NCI-H187 treated with DMSO at 0.1 percent for 48 hours (cell line): ENCODE measurements at regions not wholly inside any gene's neighbourhood (a gene's known extent, or its start where the extent isn't known, plus 50 kb on each side); places are given as distances from the start of the nearest gene placed in this dataset.
"Not testable (repeated sequence)": the region's sequence is repeated elsewhere in the genome, so short reads cannot be mapped to it uniquely, and the experiment has no call there.

Experiments
- DNase-seq: peaks from one replicate; lab custom pipeline; 2025; lab: John Stamatoyannopoulos, UW

DNA sequence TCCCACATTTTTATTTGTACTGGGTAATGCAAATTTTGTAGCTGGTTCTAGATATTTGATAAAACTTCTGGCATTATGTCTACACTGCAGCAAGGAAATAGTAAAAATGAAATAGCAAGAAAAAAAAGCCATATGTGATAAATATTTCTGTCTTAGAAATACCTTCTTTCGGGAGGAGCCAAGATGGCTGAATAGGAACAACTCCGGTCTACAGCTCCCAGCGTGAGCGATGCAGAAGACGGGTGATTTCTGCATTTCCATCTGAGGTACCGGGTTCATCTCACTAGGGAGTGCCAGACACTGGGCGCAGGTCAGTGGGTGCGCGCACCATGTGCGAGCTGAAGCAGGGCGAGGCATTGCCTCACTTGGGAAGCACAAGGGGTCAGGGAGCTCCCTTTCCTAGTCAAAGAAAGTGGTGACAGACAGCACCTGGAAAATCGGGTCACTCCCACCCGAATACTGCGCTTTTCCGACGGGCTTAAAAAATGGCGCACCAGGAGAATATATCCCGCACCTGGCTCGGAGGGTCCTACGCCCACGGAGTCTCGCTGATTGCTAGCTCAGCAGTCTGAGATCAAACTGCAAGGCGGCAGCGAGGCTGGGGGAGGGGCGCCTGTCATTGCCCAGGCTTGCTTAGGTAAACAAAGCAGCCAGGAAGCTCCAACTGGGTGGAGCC lies 461.4 kb downstream of the ZWINT start:
- not testable (repeated sequence) for DNase-seq

DNA sequence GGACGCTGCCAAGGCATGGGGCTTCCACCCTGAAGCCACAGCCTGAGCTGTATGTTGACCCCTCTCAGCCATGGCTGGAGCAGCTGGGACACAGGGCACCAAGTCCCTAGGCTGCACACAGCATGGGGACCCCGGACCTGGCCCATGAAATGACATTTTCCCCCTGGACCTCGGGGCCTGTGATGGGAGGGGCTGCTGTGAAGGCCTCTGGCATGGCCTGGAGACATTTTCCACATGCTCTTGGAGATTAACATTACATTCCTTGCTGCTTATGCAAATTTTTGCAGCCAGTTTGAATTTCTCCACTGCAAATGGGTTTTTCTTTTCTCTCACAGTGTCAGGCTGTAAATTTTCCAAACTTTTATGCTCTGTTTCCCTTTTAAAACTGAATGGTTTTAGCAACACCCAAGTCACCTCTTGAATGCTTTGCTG lies 463.6 kb downstream of the ZWINT start:
- no peak for DNase-seq

DNA sequence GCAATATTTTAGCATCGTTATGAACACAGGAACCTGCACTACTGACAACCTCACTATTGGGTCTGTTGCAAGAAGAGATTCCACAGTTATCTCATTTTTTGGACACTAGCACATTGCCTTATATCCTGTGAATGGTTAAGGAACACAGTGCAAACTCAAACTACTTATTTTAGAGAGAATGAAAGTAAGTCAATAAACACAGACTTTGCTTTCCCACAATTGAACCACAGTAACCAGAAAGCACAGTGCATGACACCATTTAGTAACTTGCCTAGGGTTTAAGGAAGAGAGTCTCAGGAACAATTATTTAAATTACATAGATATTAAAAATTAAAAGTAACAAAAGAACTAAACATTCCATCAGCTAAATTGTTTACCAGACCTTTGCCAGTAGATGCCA lies 468.8 kb downstream of the ZWINT start:
- DNase-seq = no peak

DNA sequence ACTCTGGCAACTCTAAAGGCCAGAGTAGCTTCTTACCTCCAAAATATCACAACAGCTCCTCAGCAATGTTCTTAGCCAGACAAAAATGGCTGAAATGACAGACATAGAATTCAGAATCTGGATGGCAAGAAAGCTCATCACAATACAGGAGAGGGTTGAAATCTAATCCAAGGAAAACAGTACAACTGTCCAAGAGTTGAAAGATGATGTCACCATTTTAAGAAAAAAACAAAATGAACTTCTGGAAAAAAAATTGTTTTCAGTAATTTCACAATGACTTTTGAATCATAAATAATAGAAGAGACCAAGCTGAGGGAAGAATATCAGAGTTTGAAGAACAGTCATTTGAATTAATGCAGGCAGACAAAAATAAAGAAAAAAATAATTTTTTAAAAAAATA lies 479.5 kb downstream of the ZWINT start:
- no peak for DNase-seq

DNA sequence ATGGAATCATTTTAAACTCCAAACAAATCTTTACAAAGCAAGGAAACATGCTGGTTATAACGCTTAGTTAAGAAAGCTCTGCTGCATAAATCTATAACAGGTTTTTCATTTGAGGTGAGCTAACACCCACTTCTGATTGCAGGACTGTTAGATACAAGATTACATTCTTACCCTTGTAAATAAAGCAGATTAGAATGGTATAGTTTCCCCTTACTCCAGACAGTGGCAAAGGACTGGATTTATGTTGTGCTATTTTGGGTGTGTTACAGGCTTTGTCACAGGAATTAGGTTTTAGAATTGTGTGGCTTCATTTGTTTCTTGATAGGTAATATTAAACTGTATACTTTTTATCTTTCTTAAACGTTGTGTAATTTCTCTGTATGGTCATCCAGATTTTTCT lies 487.6 kb downstream of the ZWINT start:
- DNase-seq = no peak

DNA sequence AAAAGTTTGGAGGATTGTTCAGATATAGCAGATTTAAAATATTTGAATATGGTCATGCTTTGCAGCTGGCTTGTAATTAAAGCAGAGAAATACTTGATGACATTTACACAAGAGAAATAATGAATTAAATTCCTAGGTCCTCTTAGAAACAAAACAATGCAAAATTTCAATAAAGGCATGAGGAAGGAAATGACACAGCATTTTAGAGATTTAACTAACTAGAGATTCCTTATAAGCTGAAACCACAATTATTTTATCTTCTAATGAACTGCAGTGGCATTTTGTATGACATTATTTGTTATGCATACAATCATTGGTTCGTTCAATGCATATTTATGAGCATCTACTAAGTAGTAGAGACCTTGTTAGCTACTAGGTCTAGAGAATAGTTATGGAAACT lies 490.9 kb downstream of the ZWINT start:
- no peak for DNase-seq

DNA sequence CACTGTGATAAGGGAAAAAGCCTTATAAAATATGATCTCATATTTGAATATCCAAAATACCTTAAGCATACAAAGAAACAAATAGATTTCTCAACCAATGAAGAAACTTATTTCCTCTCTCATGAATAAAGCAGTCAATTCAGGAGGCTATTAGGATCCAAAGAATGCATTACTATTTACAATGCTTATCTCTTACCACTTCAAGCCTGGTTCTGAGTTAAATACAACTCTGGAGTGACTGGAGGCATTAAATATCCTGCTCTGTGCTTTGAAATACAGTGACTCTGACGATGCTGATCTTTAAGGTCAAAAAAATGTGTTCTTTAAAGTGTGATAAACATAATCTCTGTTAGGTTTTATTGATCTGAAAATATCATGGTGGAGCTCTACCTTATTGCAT lies 493.2 kb downstream of the ZWINT start:
- no peak for DNase-seq

DNA sequence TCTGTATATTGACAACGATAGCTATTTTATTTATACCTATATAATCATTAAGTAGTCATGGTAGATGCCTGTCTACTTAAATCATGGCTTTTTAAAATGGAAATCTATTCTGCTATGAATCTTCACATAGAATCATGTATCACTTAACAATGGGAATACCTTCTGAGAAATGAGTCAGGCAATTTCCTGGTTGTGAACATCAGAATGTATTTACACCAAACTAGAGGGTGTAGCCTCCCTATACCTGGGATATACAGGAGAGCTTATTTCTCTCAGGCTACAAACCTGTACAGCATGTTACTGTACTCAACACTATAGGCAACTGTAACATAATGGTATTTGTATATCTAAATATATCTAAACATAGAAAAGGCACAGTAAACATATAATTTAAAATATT lies 502.3 kb downstream of the ZWINT start:
- no peak for DNase-seq

DNA sequence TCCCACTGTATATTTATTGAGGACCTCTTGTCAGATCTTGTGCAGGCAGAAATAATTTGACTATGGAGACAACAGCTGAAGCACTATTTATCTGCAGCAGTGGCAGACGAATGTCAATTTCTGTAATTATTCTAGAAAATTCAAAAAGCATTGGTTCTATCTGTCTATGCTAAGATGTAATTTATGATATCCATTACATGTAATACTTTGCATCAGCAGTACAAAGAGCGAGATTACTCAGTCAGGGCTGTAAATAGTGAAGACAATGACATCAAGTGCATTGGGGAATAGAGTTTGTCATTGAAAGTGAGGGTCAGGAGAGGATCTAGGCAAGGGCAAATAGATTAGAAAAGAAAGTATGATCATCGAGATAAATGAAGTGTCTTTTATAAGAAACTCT lies 508.2 kb downstream of the ZWINT start:
- DNase-seq = no peak

DNA sequence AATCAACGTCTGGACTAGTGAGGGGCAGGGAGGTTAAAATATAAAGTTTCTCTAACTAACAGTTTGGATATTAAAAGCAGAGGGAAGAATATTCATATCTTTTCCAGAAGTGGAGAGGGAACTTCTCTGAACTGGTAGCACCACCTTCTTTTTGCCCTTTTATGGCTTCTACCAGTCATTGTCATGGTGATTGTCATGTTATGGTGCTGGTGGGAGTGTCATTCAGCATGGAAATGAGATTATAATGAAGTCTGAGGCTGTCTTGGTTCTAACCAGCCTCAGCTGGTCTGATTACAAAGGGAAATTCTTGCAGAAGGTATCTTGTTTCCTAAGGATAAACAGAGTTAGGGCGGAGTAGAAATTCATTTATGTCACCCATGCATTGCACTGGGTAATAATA lies 523.8 kb downstream of the ZWINT start:
- no peak for DNase-seq

DNA sequence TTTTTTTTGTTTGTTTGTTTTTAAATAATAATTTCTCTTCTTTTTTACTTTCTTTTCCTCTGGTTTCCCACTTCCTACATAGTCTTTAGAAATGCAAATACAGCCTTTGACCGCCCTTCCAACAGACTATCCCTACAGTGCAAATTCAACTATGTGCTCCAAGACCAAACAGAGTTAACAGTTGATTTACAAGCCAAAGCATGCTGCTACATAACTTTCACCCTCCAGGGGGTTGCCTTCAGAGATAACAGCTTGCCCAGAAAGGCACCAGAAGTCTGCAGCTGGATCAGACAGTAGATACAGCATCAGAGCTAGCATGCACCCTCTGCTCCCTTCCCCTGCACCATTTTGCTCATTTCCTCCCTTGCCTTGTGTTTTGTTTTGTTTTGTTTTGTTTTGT lies 539.0 kb downstream of the ZWINT start:
- DNase-seq = no peak

DNA sequence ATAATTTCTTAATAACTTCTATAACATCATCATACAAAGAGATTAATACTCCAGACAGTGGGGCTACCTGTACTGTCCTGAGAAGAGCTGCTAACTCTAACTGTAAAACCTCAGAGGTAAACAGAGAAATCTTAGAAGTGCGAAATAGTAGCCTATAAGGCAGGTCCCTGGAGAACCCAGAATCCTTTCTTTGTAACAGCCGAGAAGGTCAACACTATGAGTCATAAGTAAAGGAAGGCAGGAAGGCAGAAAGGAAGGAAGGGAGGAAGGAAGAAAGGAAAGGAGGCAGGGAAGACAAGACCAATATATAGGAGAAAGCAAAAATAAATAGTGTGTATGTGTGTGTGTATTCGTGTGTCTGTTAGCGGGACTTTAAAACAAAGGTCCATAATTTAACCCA lies 540.6 kb downstream of the ZWINT start:
- no peak for DNase-seq

DNA sequence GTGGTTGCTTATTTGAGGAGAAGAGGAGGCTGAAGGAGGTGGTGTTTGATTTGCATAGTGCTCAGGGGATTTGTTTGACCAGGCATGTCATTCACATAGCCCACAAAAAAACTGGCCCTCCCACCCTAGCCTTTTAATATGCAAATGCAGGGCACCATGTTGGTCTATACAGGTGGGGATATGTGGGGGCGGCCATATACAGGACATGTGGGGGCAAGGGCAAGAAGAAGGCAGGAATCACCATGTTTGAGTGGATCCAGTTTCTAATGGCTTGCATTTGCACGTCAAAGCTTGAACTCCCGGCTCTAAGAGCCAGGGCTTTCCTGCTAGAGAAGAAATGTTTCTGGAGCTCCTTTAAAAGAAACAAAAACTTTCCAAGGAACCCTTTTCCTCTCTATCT lies 541.0 kb downstream of the ZWINT start:
- no peak for DNase-seq

DNA sequence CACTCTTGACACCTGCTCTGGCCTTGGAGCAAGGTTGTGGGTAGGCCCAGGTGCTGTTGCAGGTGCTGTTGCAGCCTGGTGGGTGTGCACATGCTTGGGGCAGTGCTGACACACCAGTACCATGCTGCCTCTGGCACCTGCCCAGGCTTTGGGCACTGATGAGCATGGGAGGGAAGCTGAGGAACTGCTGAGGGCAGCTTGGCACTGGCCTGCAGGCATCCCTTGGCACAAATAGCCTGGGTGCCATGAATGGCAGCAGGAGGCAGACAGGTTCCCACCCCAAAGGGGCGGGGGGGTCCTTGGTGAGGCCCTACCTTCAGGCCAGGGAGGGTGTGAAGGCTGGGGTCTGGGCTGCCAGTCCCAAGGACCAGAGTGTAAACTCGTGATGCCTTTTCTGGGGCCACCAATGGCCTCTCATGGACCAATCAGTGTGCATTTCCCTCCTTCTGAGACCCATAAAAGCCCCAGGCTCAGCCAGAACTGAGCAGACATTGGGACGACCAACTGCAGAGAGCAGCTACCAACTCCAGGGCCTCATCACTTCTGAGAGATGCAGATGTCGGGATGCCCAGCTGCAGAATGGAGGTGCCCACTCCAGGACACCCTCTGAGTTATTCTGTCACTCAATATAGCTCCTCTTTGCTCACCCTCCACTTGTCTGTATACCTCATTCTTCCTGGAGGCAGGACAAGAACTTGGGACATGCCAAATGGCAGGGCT lies 547.4 kb downstream of the ZWINT start:
- no peak for DNase-seq

DNA sequence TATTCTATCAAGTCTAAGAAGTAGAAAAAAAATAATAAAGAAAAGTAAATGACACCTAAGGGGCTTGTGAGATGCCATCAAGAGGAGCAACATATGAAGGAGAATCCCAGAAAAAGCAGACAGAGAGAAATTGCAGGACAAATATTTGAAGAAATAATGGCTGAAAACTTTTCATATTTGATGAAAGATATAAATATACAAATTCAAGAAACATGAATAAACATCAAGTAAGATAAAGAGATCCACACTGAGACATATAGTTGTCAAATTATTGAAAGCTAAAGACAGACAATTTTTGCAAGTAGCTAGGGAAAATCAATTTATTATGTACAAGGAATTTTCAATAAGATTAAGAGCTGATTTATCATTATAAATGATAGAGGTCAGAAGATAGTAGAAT lies 558.0 kb downstream of the ZWINT start:
- DNase-seq = no peak

DNA sequence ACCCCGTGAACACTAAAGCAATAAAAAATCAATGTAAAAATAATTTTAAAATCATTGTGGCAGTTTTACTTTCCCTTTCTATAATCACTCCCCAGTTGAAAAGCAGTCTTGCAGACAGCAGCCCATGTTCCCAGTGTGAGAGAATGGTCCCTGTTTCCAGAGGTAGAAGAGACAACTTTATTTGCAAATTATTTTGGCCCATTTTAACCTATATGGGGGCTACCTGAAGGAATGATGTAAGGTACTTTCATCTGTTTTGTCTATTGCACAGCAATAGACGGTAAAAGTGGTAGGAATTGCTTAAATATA lies 559.8 kb downstream of the ZWINT start:
- DNase-seq = no peak

DNA sequence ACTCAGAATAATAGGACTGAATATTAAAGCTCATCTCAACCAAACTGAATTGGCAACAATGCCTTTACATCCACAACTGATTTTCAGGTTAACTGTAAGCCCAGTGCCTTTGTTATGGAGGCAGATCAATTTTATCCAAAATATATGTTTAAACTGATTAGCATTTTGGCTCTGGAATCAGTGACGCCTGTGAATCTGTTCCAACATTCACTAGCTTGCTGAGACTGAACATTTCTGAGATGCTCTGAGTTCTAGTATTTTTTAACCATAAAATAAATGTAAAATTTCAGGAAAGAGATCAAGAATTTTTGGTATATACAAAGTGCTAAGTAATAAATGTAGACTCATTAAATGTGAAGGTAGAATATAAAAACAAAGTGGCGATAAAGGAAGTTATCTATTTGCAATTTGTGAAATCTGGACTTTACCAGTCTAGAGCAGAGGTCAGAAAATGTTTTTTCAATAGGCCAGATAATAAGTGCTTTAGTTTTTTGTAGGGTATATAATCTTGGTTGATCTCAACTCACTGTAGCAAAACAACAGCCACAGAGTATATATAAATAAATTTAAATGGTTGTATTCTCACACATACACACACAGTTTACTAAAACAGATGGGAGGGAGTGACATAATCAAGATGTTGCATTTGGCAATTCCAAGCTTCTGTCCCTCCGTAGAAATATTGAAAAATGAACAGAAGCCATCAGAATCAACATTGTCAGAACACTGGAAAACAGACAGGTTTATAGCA lies 560.3 kb downstream of the ZWINT start:
- no peak for DNase-seq

DNA sequence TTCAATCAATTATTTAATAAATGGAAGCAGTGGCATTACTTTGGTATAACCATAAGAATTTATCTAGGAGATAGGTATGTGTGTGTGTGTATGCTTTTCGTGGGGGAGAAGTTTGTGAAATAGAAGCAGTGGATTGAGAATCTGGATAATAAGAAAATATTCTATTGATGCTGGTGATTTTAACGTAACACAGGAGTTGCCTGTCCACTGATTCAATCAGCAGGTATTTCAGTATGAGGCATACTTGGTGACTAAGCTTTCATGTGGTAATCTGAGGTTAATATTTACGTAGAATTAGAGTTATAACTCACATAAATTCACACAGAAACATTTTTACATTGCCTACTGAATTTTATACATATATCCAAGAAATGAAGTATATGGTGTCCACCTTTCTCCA lies 568.0 kb downstream of the ZWINT start:
- no peak for DNase-seq

DNA sequence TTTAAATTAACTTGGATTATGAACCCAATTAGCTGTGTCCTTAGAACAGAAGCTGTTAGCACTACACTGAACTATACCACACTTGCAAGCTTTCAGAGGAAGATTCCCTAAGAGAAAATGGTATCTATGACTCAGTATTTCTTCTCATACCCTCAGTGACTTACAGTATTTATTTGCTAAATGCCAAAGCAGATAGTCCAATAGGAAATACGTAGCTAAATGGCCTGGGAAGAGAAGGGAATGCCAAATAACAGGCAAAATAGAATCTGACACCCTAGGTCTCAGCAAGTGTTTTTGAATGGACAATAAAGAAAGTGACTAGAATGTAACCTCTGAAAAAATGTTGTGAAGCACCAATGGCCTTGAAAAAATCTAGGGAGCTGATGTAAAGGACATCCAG lies 570.8 kb downstream of the ZWINT start:
- not testable (repeated sequence) for DNase-seq

DNA sequence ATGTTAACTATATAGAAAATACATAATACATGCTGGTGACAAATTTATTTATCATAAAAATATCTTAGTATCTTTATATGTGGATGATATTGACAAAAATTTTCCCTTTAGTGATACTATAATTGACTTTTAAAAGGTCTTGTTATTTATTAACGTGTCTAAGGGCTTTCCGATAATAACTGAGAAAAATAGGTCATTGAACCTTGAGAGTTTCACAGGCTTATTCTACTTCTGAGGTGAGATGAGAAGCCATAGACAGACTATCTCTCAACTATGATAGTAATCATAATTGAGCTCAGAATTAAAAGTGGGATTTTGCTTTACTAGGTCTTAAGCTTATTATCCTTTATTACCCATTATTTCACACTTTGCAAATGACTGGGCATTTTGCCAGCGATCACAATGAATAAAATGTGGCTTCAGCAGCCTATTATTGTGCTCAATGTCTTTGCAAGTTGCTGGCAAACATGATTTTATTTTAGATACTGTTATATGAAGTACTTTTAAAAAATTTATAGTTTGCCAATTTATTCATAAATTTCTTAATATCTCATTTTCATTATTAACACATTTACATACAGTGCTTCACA lies 574.5 kb downstream of the ZWINT start:
- no peak for DNase-seq

DNA sequence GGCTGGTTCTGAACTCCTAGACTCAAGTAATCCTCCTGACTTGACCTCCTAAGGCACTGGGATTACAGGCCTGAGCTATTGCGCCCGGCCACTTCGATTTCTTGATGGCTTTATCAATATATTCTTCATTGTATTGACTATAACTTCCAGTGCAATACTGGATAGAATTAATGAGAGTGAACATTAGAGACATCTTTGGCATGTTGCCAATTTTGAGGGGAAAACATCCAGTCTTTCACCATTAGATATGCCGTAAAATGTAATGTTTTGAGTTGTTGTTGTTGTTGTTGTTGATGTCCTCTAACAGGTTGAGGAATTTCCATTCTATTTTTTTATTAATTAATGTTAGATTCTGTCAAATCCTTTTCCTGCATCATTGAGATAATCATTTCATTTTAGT lies 578.9 kb downstream of the ZWINT start:
- no peak for DNase-seq

DNA sequence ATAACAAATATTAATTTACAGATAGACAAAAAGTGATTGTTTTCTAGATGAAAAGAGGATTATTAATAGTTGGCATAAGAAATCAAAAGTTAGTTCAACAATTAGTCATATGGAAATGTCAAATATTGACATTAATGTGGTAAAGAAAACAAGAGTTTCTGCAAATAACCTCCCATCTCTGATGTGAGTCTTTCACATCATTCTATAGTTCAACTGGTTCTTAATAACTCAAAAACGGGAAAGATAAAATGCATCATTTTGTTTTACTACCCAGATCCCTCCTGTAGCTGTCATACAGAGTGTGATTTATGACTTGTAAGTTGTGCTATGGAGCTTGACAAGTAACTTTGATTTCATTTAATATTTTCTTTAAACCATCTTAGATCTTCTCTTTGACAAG lies 594.8 kb downstream of the ZWINT start:
- no peak for DNase-seq

DNA sequence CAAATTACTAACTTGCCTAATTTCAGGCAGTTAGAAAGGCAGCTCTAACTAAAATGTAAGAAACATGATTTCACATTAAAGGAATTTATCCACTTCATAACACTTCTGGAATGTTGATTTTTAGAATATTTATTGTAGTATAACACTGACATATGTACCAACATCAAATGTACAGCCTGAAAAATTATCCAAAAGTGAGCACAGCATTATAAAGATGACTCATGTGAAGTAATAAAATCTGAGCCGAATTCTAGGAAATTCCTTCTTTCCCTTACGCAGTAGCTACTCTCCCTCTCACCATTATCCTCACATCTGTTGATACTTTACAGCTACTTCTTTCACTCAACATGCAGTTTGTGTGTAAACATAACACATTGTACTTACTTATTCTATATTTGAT lies 610.6 kb downstream of the ZWINT start:
- no peak for DNase-seq
